ENCODE measurements at regions not wholly inside any gene's neighbourhood (a gene's known extent, or its start where the extent isn't known, plus 50 kb on each side); places are given as distances from the start of the nearest gene placed in this dataset.

GRCh38 chr21:38556390-38556789 lies 58.1 kb upstream of the ERG start:
- no peak for DNase-seq (ENCODE audit: low read depth)
- H3K4me3 ChIP-seq (ENCODE audit: low read depth, low read length) = no peak overlapping the region
- TF ChIP-seq CTCF (IDR thresholded peaks at IDR 0.05; ENCODE audit: control insufficient read depth, extremely low read depth, insufficient read depth) = no peak

- TF ChIP-seq CTCF (IDR thresholded peaks at IDR 0.05; ENCODE audit: control insufficient read depth, extremely low read depth, insufficient read depth) = no peak
- DNase-seq (ENCODE audit: low read depth) = no peak
- no peak overlapping the region for H3K4me3 ChIP-seq (ENCODE audit: low read depth, low read length)
Observed at GRCh38 chr21:38561205-38561604, 62.9 kb upstream of the ERG start.

- no peak for DNase-seq (ENCODE audit: low read depth)
- TF ChIP-seq CTCF (IDR thresholded peaks at IDR 0.05; ENCODE audit: control insufficient read depth, extremely low read depth, insufficient read depth) = no peak
- H3K4me3 ChIP-seq (ENCODE audit: low read depth, low read length) = no peak overlapping the region
Observed at GRCh38 chr21:38561613-38562581, 63.6 kb upstream of the ERG start.

GRCh38 chr21:38567335-38567969 lies 69.2 kb upstream of the ERG start:
- no peak for TF ChIP-seq CTCF (IDR thresholded peaks at IDR 0.05; ENCODE audit: control insufficient read depth, extremely low read depth, insufficient read depth)
- H3K4me3 ChIP-seq (ENCODE audit: low read depth, low read length) = no peak overlapping the region
- DNase-seq (ENCODE audit: low read depth) = no peak

GRCh38 chr21:38567970-38568360 lies 69.7 kb upstream of the ERG start:
- TF ChIP-seq CTCF (IDR thresholded peaks at IDR 0.05; ENCODE audit: control insufficient read depth, extremely low read depth, insufficient read depth) = no peak
- no peak overlapping the region for H3K4me3 ChIP-seq (ENCODE audit: low read depth, low read length)
- no peak for DNase-seq (ENCODE audit: low read depth)

GRCh38 chr21:38569733-38570132 lies 71.5 kb upstream of the ERG start:
- no peak for TF ChIP-seq CTCF (IDR thresholded peaks at IDR 0.05; ENCODE audit: control insufficient read depth, extremely low read depth, insufficient read depth)
- H3K4me3 ChIP-seq (ENCODE audit: low read depth, low read length) = no peak overlapping the region
- no peak for DNase-seq (ENCODE audit: low read depth)
